ENCODE measurements at regions not wholly inside any gene's neighbourhood (a gene's known extent, or its start where the extent isn't known, plus 50 kb on each side); places are given as distances from the start of the nearest gene placed in this dataset.

DNA sequence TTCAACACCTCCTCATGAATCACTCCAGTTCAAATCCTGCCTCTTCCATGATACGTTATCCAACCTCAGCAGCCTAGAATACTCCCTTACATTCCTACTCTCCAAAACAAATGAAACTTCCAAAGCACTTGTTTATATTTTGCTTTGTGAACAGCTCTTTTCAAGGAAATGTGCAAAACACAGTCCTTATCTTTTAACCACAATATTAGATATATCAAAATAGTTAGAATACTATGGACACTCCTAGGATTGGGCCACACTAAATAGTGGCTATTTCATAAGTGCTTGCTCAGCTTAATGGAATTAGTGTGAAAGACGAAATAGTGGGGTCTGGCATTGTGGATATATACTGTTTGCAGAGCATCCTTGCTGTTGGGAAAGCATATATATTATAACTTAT, 173.5 kb downstream of the ZC3H11B start:
- Mint-ChIP-seq H3K27me3 (no peaks in the 10 kb centered on the region), H3K27ac (no peak overlapping the region), H3K4me3 (no peak overlapping the region), H3K36me3 (no peaks in the 10 kb centered on the region), H3K9me3 (no peaks in the 10 kb centered on the region), H3K4me1 (no peaks in the 10 kb centered on the region)
- ATAC-seq, result no peak

- Mint-ChIP-seq H3K27ac (no peak overlapping the region), H3K9me3 (no peaks in the 10 kb centered on the region), H3K4me3 (no peak overlapping the region), H3K27me3 (no peaks in the 10 kb centered on the region), H3K36me3 (no peaks in the 10 kb centered on the region), H3K4me1 (no peaks in the 10 kb centered on the region)
- no peak for ATAC-seq
Measured at GRCh38 chr1:219438386-219438785, 174.5 kb downstream of the ZC3H11B start.

- Mint-ChIP-seq H3K27ac (no peak overlapping the region), H3K36me3 (no peaks in the 10 kb centered on the region), H3K9me3 (no peaks in the 10 kb centered on the region), H3K27me3 (no peaks in the 10 kb centered on the region), H3K4me3 (no peak overlapping the region), H3K4me1 (no peaks in the 10 kb centered on the region)
- ATAC-seq, result no peak
Measured at GRCh38 chr1:219434923-219435297, 178.0 kb downstream of the ZC3H11B start.

GRCh38 chr1:219434285-219434922, 178.5 kb downstream of the ZC3H11B start:
- no peaks in the 10 kb centered on the region for H3K4me1 Mint-ChIP-seq

GRCh38 chr1:219433496-219434131, 179.3 kb downstream of the ZC3H11B start:
- H3K4me3 Mint-ChIP-seq, result no peak overlapping the region
- ATAC-seq, result no peak

More at GRCh38 chr1:219434285-219434922, 178.5 kb downstream of the ZC3H11B start:
- H3K27me3 Mint-ChIP-seq, result no peaks in the 10 kb centered on the region
- H3K4me3 Mint-ChIP-seq, result no peak overlapping the region
- ATAC-seq, result no peak
- no peaks in the 10 kb centered on the region for H3K9me3 Mint-ChIP-seq
- no peak overlapping the region for H3K27ac Mint-ChIP-seq
- H3K36me3 Mint-ChIP-seq, result no peaks in the 10 kb centered on the region

GRCh38 chr1:219433001-219433400, 179.9 kb downstream of the ZC3H11B start:
- Mint-ChIP-seq H3K4me3 (no peak overlapping the region), H3K9me3 (no peaks in the 10 kb centered on the region), H3K36me3 (peaks cover 5% of the 10 kb centered on the region), H3K27ac (no peak overlapping the region), H3K4me1 (no peaks in the 10 kb centered on the region), H3K27me3 (no peaks in the 10 kb centered on the region)
- ATAC-seq, result no peak

More at GRCh38 chr1:219433496-219434131, 179.3 kb downstream of the ZC3H11B start:
- H3K4me1 Mint-ChIP-seq, result no peaks in the 10 kb centered on the region
- no peak overlapping the region for H3K27ac Mint-ChIP-seq
- no peaks in the 10 kb centered on the region for H3K27me3 Mint-ChIP-seq
- H3K9me3 Mint-ChIP-seq, result no peaks in the 10 kb centered on the region
- H3K36me3 Mint-ChIP-seq, result peaks cover 3% of the 10 kb centered on the region

DNA sequence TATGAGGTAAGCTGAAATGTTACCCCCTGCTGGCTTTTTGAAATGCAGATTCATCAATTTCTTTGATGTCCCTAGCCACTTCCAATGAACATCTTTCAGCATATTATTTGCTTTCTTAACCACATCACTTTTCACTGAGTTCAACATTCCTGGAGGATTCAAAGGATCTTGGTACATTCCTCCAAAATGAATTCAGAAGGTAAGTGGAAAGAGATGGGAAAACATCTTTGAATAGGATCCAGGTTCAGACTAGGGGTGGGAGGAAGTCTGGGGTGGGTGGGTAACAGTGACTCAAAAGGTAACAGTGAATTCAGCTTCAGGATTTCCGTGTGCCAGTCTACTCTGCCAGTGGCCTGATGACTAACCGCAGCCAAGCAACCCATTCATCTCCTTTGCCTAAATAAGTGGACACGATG, 180.7 kb downstream of the ZC3H11B start:
- Mint-ChIP-seq H3K27me3 (no peaks in the 10 kb centered on the region), H3K36me3 (peaks cover 5% of the 10 kb centered on the region), H3K27ac (no peak overlapping the region), H3K9me3 (no peaks in the 10 kb centered on the region), H3K4me3 (no peak overlapping the region), H3K4me1 (no peaks in the 10 kb centered on the region)
- ATAC-seq, result no peak

GRCh38 chr1:219430419-219430818, 182.5 kb downstream of the ZC3H11B start:
- Mint-ChIP-seq H3K9me3 (no peaks in the 10 kb centered on the region), H3K27me3 (no peaks in the 10 kb centered on the region), H3K27ac (no peak overlapping the region), H3K4me3 (no peak overlapping the region), H3K36me3 (peaks cover 5% of the 10 kb centered on the region), H3K4me1 (no peaks in the 10 kb centered on the region)
- no peak for ATAC-seq

- peaks cover 5% of the 10 kb centered on the region for H3K36me3 Mint-ChIP-seq
- no peaks in the 10 kb centered on the region for H3K27me3 Mint-ChIP-seq
- no peak overlapping the region for H3K27ac Mint-ChIP-seq
Measured at GRCh38 chr1:219428651-219429050, 184.3 kb downstream of the ZC3H11B start.

DNA sequence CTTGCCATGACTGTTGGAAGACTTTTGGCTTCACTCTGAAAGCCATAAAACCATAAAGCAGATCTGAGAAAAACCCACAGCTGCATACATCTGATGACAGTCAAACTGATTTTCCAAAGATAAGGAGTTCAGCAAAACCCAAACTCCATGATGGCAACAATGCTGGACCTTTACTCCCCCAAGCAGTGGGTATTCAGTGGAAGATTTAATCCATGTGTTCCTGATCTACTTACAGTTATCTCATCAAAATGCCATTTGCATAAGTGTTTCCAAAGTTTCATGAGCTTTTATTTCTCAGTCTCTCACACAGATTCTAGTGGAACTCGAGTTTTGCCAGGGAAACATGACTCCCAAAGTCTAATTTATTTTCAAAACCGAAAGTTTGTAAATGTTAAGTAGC, 184.9 kb downstream of the ZC3H11B start:
- H3K4me3 Mint-ChIP-seq, result no peak overlapping the region
- no peak overlapping the region for H3K27ac Mint-ChIP-seq
- H3K4me1 Mint-ChIP-seq, result no peaks in the 10 kb centered on the region
- no peaks in the 10 kb centered on the region for H3K27me3 Mint-ChIP-seq
- H3K36me3 Mint-ChIP-seq, result peaks cover 5% of the 10 kb centered on the region
- no peaks in the 10 kb centered on the region for H3K9me3 Mint-ChIP-seq
- ATAC-seq, result no peak

More at GRCh38 chr1:219428651-219429050, 184.3 kb downstream of the ZC3H11B start:
- Mint-ChIP-seq H3K9me3 (no peaks in the 10 kb centered on the region), H3K4me3 (no peak overlapping the region), H3K4me1 (no peaks in the 10 kb centered on the region)
- ATAC-seq, result no peak

DNA sequence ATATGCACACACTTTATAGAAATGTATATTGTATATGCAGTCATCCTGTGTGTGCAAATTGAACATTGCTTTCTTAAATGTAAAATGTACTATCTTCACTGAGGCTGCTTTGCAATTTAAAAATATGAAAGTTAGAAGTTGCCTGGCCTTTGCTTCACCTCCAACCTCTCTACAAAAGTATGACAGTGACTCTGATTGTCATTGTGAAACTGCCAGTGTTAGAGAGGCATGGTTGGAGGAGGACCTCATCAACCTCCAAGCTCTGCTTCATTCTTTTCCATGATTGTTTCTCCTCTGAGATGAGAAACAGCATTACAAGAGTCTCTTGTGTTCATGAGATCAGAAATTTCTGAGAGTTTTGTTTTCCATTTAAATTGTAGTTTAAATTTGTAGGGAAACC, 185.5 kb downstream of the ZC3H11B start:
- Mint-ChIP-seq H3K4me1 (no peaks in the 10 kb centered on the region), H3K27ac (no peak overlapping the region), H3K36me3 (peaks cover 5% of the 10 kb centered on the region), H3K27me3 (no peaks in the 10 kb centered on the region), H3K9me3 (no peaks in the 10 kb centered on the region), H3K4me3 (no peak overlapping the region)
- no peak for ATAC-seq

GRCh38 chr1:219422811-219423598, 189.9 kb downstream of the ZC3H11B start:
- Mint-ChIP-seq H3K4me1 (no peaks in the 10 kb centered on the region), H3K9me3 (no peaks in the 10 kb centered on the region), H3K4me3 (no peak overlapping the region), H3K36me3 (no peaks in the 10 kb centered on the region), H3K27ac (no peak overlapping the region), H3K27me3 (no peaks in the 10 kb centered on the region)
- ATAC-seq, result no peak

DNA sequence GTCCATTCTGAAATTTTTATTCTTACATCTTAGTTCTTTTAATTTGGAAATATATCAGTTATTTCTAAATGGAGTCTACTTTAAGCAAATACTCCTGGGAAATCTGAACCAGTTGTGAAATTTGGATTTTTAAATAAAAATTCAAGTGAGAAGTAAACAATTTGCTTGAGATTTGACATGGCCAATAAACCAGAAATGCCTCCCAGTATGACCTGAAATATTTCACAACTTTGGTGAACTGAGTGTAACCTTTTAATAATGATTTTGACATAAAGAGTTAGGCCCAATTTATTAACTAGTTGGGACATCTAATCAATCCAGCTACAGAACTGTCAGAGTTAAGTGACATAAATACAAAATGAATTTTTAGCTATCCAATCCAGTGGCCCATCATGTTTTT, 192.0 kb downstream of the ZC3H11B start:
- Mint-ChIP-seq H3K4me3 (no peak overlapping the region), H3K4me1 (no peaks in the 10 kb centered on the region), H3K27me3 (no peaks in the 10 kb centered on the region), H3K36me3 (no peaks in the 10 kb centered on the region), H3K9me3 (no peaks in the 10 kb centered on the region), H3K27ac (no peak overlapping the region)
- ATAC-seq, result no peak

- H3K27ac Mint-ChIP-seq, result no peak overlapping the region
- H3K4me3 Mint-ChIP-seq, result no peak overlapping the region
Measured at GRCh38 chr1:219419860-219420259, 193.0 kb downstream of the ZC3H11B start.

GRCh38 chr1:219419065-219419464, 193.8 kb downstream of the ZC3H11B start:
- Mint-ChIP-seq H3K27me3 (no peaks in the 10 kb centered on the region), H3K9me3 (no peaks in the 10 kb centered on the region), H3K4me1 (no peaks in the 10 kb centered on the region), H3K27ac (no peak overlapping the region), H3K4me3 (no peak overlapping the region), H3K36me3 (no peaks in the 10 kb centered on the region)
- no peak for ATAC-seq

More at GRCh38 chr1:219419860-219420259, 193.0 kb downstream of the ZC3H11B start:
- Mint-ChIP-seq H3K36me3 (no peaks in the 10 kb centered on the region), H3K9me3 (no peaks in the 10 kb centered on the region), H3K27me3 (no peaks in the 10 kb centered on the region), H3K4me1 (no peaks in the 10 kb centered on the region)
- ATAC-seq, result no peak

- Mint-ChIP-seq H3K9me3 (no peaks in the 10 kb centered on the region), H3K27ac (no peak overlapping the region), H3K4me3 (no peak overlapping the region), H3K27me3 (no peaks in the 10 kb centered on the region), H3K4me1 (no peaks in the 10 kb centered on the region), H3K36me3 (no peaks in the 10 kb centered on the region)
- ATAC-seq, result no peak
Measured at GRCh38 chr1:219417610-219418009, 195.3 kb downstream of the ZC3H11B start.

Data from stimulated activated memory B cell treated with anti-CD40 and anti-IgM and Interleukin-4, amounts not matched to agents 10 μg/mL and 1 μg/mL and 100 μg/mL, for 72 hours (primary cell).